Testis (tissue), 2 donors: ENCODE measurements at regions not wholly inside any gene's neighbourhood (a gene's known extent, or its start where the extent isn't known, plus 50 kb on each side); places are given as distances from the start of the nearest gene placed in this dataset.

Source experiments
- CTCF ChIP-seq, 3 experiments: fragments of 450-650 bp in 2 of 3; fragments of 200-600 bp in 1 of 3; sonication (generic) in 1 of 3; IDR thresholded peaks; one replicate each; pipeline ENCODE4 v1.5.1; 2016 to 2019; ENCODE audit warnings: antibody characterized with exemption in 3 of 3, mild to moderate bottlenecking in 2 of 3, moderate library complexity in 1 of 3
- POLR2A ChIP-seq: fragments of 450-650 bp; IDR thresholded peaks from one replicate; pipeline ENCODE4 v1.6.1; 2017; ENCODE audit warnings: antibody characterized with exemption, mild to moderate bottlenecking, moderate library complexity

- TF ChIP-seq CTCF (IDR thresholded peaks at IDR 0.05), result no peak
- no peak for TF ChIP-seq POLR2A
These were observed 307.3 kb downstream of the PIK3R1 start for GRCh38 chr5:68522863-68523262.
